SU-DHL-6 (cell line): ENCODE measurements at regions not wholly inside any gene's neighbourhood (a gene's known extent, or its start where the extent isn't known, plus 50 kb on each side); places are given as distances from the start of the nearest gene placed in this dataset.

Experiments used
- EZH2phosphoT487 ChIP-seq: fragments of 200-600 bp; sonication (generic), shearing (Covaris generic); conservative IDR thresholded peaks from 2 replicates; pipeline ENCODE4 v1.6.1; 2018; ENCODE audit warnings: mild to moderate bottlenecking, antibody characterized with exemption, low read length, moderate library complexity, mixed read lengths
- TF ChIP-seq, protein P1 (sequence below): fragments of 200-600 bp; sonication (generic); IDR thresholded peaks from one replicate; pipeline ENCODE4 v1.5.1; 2017; ENCODE audit warnings: antibody characterized with exemption, mild to moderate bottlenecking, low read length, moderate library complexity; ENCODE audit not compliant: insufficient read depth, poor library complexity, severe bottlenecking

DNA sequence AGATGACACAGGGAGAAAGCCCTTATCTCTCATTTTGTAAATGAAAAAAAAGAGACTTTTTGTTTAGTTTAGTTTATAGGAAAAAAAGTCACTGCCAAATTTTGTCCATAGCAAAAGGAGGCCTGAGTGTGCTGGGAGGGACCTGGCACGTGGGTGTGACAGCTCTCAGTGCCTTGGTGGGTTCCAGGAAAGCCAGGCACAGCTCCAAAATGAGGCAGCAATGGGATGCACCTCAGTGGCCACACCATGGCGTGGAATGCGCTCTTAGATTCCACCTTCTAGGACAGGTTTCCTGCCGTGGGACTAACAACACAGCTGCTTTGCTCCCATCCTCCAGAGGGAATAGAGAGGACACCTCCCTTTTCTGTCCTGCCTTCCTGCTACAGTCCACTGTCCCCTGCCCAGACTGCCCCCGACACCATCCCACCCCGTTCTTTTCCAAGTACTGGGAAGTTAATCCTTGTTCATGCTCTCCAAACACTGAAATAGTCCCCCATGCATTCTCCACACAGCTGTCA is 207.6 kb downstream of the EMP1 start:
- TF ChIP-seq, protein P1, sequence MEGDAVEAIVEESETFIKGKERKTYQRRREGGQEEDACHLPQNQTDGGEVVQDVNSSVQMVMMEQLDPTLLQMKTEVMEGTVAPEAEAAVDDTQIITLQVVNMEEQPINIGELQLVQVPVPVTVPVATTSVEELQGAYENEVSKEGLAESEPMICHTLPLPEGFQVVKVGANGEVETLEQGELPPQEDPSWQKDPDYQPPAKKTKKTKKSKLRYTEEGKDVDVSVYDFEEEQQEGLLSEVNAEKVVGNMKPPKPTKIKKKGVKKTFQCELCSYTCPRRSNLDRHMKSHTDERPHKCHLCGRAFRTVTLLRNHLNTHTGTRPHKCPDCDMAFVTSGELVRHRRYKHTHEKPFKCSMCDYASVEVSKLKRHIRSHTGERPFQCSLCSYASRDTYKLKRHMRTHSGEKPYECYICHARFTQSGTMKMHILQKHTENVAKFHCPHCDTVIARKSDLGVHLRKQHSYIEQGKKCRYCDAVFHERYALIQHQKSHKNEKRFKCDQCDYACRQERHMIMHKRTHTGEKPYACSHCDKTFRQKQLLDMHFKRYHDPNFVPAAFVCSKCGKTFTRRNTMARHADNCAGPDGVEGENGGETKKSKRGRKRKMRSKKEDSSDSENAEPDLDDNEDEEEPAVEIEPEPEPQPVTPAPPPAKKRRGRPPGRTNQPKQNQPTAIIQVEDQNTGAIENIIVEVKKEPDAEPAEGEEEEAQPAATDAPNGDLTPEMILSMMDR, result no peak
- no peak for TF ChIP-seq EZH2phosphoT487
